ENCODE measurements at regions not wholly inside any gene's neighbourhood (a gene's known extent, or its start where the extent isn't known, plus 50 kb on each side); places are given as distances from the start of the nearest gene placed in this dataset.

GRCh38 chr3:165439765-165440164 lies 243.6 kb upstream of the SLITRK3 start:
- H3K4me2 ChIP-seq (ENCODE audit: low read length): peak overlapping the region; percentile 19
- H3K27ac ChIP-seq (ENCODE audit: low read length): no peak overlapping the region
- no peaks in the 10 kb centered on the region for H3K4me1 ChIP-seq (ENCODE audit: low read length)
- H2AFZ ChIP-seq (ENCODE audit: low read depth, low read length): peak overlapping the region; percentile 58
- H3K27me3 ChIP-seq (ENCODE audit: low read depth, low read length): no peaks in the 10 kb centered on the region
- TF ChIP-seq, protein P1, sequence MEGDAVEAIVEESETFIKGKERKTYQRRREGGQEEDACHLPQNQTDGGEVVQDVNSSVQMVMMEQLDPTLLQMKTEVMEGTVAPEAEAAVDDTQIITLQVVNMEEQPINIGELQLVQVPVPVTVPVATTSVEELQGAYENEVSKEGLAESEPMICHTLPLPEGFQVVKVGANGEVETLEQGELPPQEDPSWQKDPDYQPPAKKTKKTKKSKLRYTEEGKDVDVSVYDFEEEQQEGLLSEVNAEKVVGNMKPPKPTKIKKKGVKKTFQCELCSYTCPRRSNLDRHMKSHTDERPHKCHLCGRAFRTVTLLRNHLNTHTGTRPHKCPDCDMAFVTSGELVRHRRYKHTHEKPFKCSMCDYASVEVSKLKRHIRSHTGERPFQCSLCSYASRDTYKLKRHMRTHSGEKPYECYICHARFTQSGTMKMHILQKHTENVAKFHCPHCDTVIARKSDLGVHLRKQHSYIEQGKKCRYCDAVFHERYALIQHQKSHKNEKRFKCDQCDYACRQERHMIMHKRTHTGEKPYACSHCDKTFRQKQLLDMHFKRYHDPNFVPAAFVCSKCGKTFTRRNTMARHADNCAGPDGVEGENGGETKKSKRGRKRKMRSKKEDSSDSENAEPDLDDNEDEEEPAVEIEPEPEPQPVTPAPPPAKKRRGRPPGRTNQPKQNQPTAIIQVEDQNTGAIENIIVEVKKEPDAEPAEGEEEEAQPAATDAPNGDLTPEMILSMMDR (IDR thresholded peaks at IDR 0.05; ENCODE audit: low read depth, low read length): no peak
- no peak for TF ChIP-seq EZH2phosphoT487 (IDR thresholded peaks at IDR 0.05; ENCODE audit: low read depth)
- H3K36me3 ChIP-seq (replicated peaks; ENCODE audit: low read depth, low read length): no peaks in the 10 kb centered on the region
- H4K20me1 ChIP-seq (ENCODE audit: insufficient read depth, low read length): no peaks in the 10 kb centered on the region
- no peaks in the 10 kb centered on the region for H3K79me2 ChIP-seq (ENCODE audit: low read length)
- H3K9ac ChIP-seq (ENCODE audit: low read length): no peak overlapping the region
- no peak overlapping the region for H3K4me3 ChIP-seq (ENCODE audit: low read length)
- no peaks in the 10 kb centered on the region for H3K9me3 ChIP-seq (ENCODE audit: insufficient read depth, low read length)

GRCh38 chr3:165434516-165434915 lies 238.3 kb upstream of the SLITRK3 start:
- Histone ChIP-seq H4K20me1 (ENCODE audit: insufficient read depth, low read length) (no peaks in the 10 kb centered on the region), H3K4me2 (ENCODE audit: low read length) (no peak overlapping the region), H3K4me3 (ENCODE audit: low read length) (no peak overlapping the region), H3K27me3 (ENCODE audit: low read depth, low read length) (no peaks in the 10 kb centered on the region), H3K9ac (ENCODE audit: low read length) (no peak overlapping the region), H3K9me3 (ENCODE audit: insufficient read depth, low read length) (no peaks in the 10 kb centered on the region), H3K79me2 (ENCODE audit: low read length) (no peaks in the 10 kb centered on the region), H3K27ac (ENCODE audit: low read length) (no peak overlapping the region), H3K36me3 (replicated peaks; ENCODE audit: low read depth, low read length) (no peaks in the 10 kb centered on the region), H2AFZ (ENCODE audit: low read depth, low read length) (no peak overlapping the region), H3K4me1 (ENCODE audit: low read length) (no peaks in the 10 kb centered on the region)
- TF ChIP-seq EZH2phosphoT487 (IDR thresholded peaks at IDR 0.05; ENCODE audit: low read depth): no peak
- TF ChIP-seq, protein P1 (IDR thresholded peaks at IDR 0.05; ENCODE audit: low read depth, low read length): no peak

- Histone ChIP-seq H3K27ac (ENCODE audit: low read length) (no peak overlapping the region), H3K4me3 (ENCODE audit: low read length) (no peak overlapping the region), H2AFZ (ENCODE audit: low read depth, low read length) (no peak overlapping the region), H3K9ac (ENCODE audit: low read length) (no peak overlapping the region), H3K4me1 (ENCODE audit: low read length) (no peaks in the 10 kb centered on the region), H3K36me3 (replicated peaks; ENCODE audit: low read depth, low read length) (no peaks in the 10 kb centered on the region), H4K20me1 (ENCODE audit: insufficient read depth, low read length) (no peaks in the 10 kb centered on the region), H3K4me2 (ENCODE audit: low read length) (no peak overlapping the region), H3K79me2 (ENCODE audit: low read length) (no peaks in the 10 kb centered on the region), H3K9me3 (ENCODE audit: insufficient read depth, low read length) (no peaks in the 10 kb centered on the region), H3K27me3 (ENCODE audit: low read depth, low read length) (no peaks in the 10 kb centered on the region)
- TF ChIP-seq EZH2phosphoT487 (IDR thresholded peaks at IDR 0.05; ENCODE audit: low read depth): no peak
- TF ChIP-seq, protein P1 (IDR thresholded peaks at IDR 0.05; ENCODE audit: low read depth, low read length): no peak
Measured at GRCh38 chr3:165406425-165406824, 210.2 kb upstream of the SLITRK3 start.

- H3K36me3 ChIP-seq (replicated peaks; ENCODE audit: low read depth, low read length): no peaks in the 10 kb centered on the region
- H3K9ac ChIP-seq (ENCODE audit: low read length): no peak overlapping the region
- no peaks in the 10 kb centered on the region for H3K9me3 ChIP-seq (ENCODE audit: insufficient read depth, low read length)
- no peak overlapping the region for H3K4me2 ChIP-seq (ENCODE audit: low read length)
- H3K4me1 ChIP-seq (ENCODE audit: low read length): no peaks in the 10 kb centered on the region
- no peak overlapping the region for H3K4me3 ChIP-seq (ENCODE audit: low read length)
- H3K27me3 ChIP-seq (ENCODE audit: low read depth, low read length): no peaks in the 10 kb centered on the region
- no peaks in the 10 kb centered on the region for H3K79me2 ChIP-seq (ENCODE audit: low read length)
- no peaks in the 10 kb centered on the region for H4K20me1 ChIP-seq (ENCODE audit: insufficient read depth, low read length)
- H2AFZ ChIP-seq (ENCODE audit: low read depth, low read length): 0 out of 2 replicates have a peak overlapping the region, but pooled peaks have one; percentile 13
- TF ChIP-seq, protein P1 (IDR thresholded peaks at IDR 0.05; ENCODE audit: low read depth, low read length): no peak
- TF ChIP-seq EZH2phosphoT487 (IDR thresholded peaks at IDR 0.05; ENCODE audit: low read depth): no peak
- H3K27ac ChIP-seq (ENCODE audit: low read length): no peak overlapping the region
Measured at GRCh38 chr3:165404357-165405027, 208.3 kb upstream of the SLITRK3 start.

Measured in OCI-LY3 (cell line).